Retina (tissue), 1 donor: ENCODE measurements at regions not wholly inside any gene's neighbourhood (a gene's known extent, or its start where the extent isn't known, plus 50 kb on each side); places are given as distances from the start of the nearest gene placed in this dataset.
"Not testable (repeated sequence)": the region's sequence is repeated elsewhere in the genome, so short reads cannot be mapped to it uniquely, and the experiment has no call there.

Experiments
- DNase-seq: peaks from one replicate; pipeline ENCODE4 v3.0.0-alpha.2; 2016

- DNase-seq = no peak
These were observed 368.8 kb downstream of the TMEM121 start for GRCh38 chr14:105894978-105895881.

GRCh38 chr14:105896206-105896605 is 369.8 kb downstream of the TMEM121 start:
- DNase-seq = not testable (repeated sequence)

- DNase-seq = not testable (repeated sequence)
These were observed 370.8 kb downstream of the TMEM121 start for GRCh38 chr14:105896961-105897724.

- DNase-seq = no peak
These were observed 371.3 kb downstream of the TMEM121 start for GRCh38 chr14:105897725-105898113.

GRCh38 chr14:105898482-105899010 is 372.2 kb downstream of the TMEM121 start:
- no peak for DNase-seq

GRCh38 chr14:105899071-105899641 is 372.8 kb downstream of the TMEM121 start:
- no peak for DNase-seq

GRCh38 chr14:105899657-105900397 is 373.4 kb downstream of the TMEM121 start:
- DNase-seq = no peak

GRCh38 chr14:105900398-105901160 is 374.2 kb downstream of the TMEM121 start:
- DNase-seq = no peak

GRCh38 chr14:105901226-105901625 is 374.8 kb downstream of the TMEM121 start:
- no peak for DNase-seq

GRCh38 chr14:105902131-105902898 is 375.9 kb downstream of the TMEM121 start:
- no peak for DNase-seq

GRCh38 chr14:105902899-105903165 is 376.4 kb downstream of the TMEM121 start:
- not testable (repeated sequence) for DNase-seq

- DNase-seq = no peak
These were observed 377.6 kb downstream of the TMEM121 start for GRCh38 chr14:105903971-105904370.

- no peak for DNase-seq
These were observed 378.0 kb downstream of the TMEM121 start for GRCh38 chr14:105904379-105904778.

- DNase-seq = no peak
These were observed 379.1 kb downstream of the TMEM121 start for GRCh38 chr14:105905456-105905855.

GRCh38 chr14:105907276-105907675 is 380.9 kb downstream of the TMEM121 start:
- no peak for DNase-seq

- DNase-seq = no peak
These were observed 381.6 kb downstream of the TMEM121 start for GRCh38 chr14:105908006-105908405.

GRCh38 chr14:105908481-105908911 is 382.1 kb downstream of the TMEM121 start:
- DNase-seq = no peak

GRCh38 chr14:105909046-105909827 is 382.9 kb downstream of the TMEM121 start:
- DNase-seq = no peak

GRCh38 chr14:105909828-105910120 is 383.4 kb downstream of the TMEM121 start:
- not testable (repeated sequence) for DNase-seq

GRCh38 chr14:105910426-105910825 is 384.0 kb downstream of the TMEM121 start:
- no peak for DNase-seq
